HEK293 (cell line): ENCODE measurements at regions not wholly inside any gene's neighbourhood (a gene's known extent, or its start where the extent isn't known, plus 50 kb on each side); places are given as distances from the start of the nearest gene placed in this dataset.
A peak's percentile ranks its signal among the peaks of the same experiment; 100 is the strongest.
"Not testable (repeated sequence)": the region's sequence is repeated elsewhere in the genome, so short reads cannot be mapped to it uniquely, and the experiment has no call there.

ENCODE experiments used
- CTCF ChIA-PET: fragments of 350-600 bp; formaldehyde crosslinking; extraction: SDS; loops from one replicate; lab custom pipeline; 2021; ENCODE audit warnings: antibody characterized with exemption; lab: Yijun Ruan, JAX
- POLR2A ChIA-PET: fragments of 300-600 bp; formaldehyde crosslinking; extraction: SDS; loops from one replicate; lab custom pipeline; 2020; ENCODE audit warnings: antibody characterized with exemption, inconsistent platforms; lab: Yijun Ruan, JAX
- H3K27ac ChIP-seq: fragments of 200-500 bp; sonication (Bioruptor generic); 2 replicates; pipeline ENCODE4 v1.5.1; 2014; ENCODE audit warnings: low read depth, low read length, control low read depth, inconsistent platforms; ENCODE audit errors: extremely low read depth
- H3K36me3 ChIP-seq, 2 experiments: fragments of 200-500 bp in 1 of 2; sonication (Bioruptor generic) in 1 of 2; 1 replicate in 1 of 2; 2 replicates in 1 of 2; pipeline ENCODE4 v1.5.1; 2014 to 2017; ENCODE audit warnings: inconsistent platforms in 2 of 2, low read length in 2 of 2; ENCODE audit not compliant: control insufficient read depth in 2 of 2, insufficient read depth in 1 of 2
- H3K4me1 ChIP-seq: fragments of 200-500 bp; sonication (Bioruptor generic); 2 replicates; pipeline ENCODE4 v1.5.1; 2014; ENCODE audit warnings: mild to moderate bottlenecking, low read length, inconsistent platforms; ENCODE audit not compliant: control insufficient read depth, insufficient read depth
- H3K4me3 ChIP-seq: 2 replicates; pipeline ENCODE4 v1.5.1; 2011; ENCODE audit warnings: low read depth, mild to moderate bottlenecking, control low read depth, low read length, moderate library complexity
- H3K9me3 ChIP-seq: fragments of 200-500 bp; sonication (Bioruptor generic); 2 replicates; pipeline ENCODE4 v1.5.1; 2014; ENCODE audit warnings: low read depth, low read length, inconsistent platforms; ENCODE audit not compliant: control insufficient read depth, insufficient read depth
- GLIS1 ChIP-seq: fragments of 450-650 bp; formaldehyde crosslinking; IDR thresholded peaks from 2 replicates; pipeline ENCODE4 v1.5.1; 2016; ENCODE audit warnings: missing biosample characterization, missing genetic modification characterization
- HOXC10 ChIP-seq: sonication (generic); formaldehyde crosslinking; IDR thresholded peaks from 2 replicates; pipeline ENCODE4 v1.8.1; 2023; ENCODE audit warnings: mild to moderate bottlenecking, missing genetic modification reagents
- KLF1 ChIP-seq: fragments of 450-650 bp; formaldehyde crosslinking; IDR thresholded peaks from 2 replicates; pipeline ENCODE4 v1.5.1; 2016; ENCODE audit warnings: missing biosample characterization, missing genetic modification characterization
- SP7 ChIP-seq: fragments of 450-650 bp; formaldehyde crosslinking; IDR thresholded peaks from 2 replicates; pipeline ENCODE4 v1.5.1; 2016; ENCODE audit warnings: missing biosample characterization, missing genetic modification characterization
- YY1 ChIP-seq: fragments of 450-650 bp; formaldehyde crosslinking; IDR thresholded peaks from 2 replicates; pipeline ENCODE4 v1.5.1; 2018; ENCODE audit warnings: missing biosample characterization, missing genetic modification characterization
- ZFHX2 ChIP-seq: fragments of 450-650 bp; formaldehyde crosslinking; conservative IDR thresholded peaks from 2 replicates; pipeline ENCODE4 v1.5.1; 2016; ENCODE audit warnings: missing biosample characterization, missing genetic modification characterization
- ZNF121 ChIP-seq: fragments of 450-650 bp; formaldehyde crosslinking; IDR thresholded peaks from 2 replicates; pipeline ENCODE4 v1.5.1; 2016; ENCODE audit warnings: missing biosample characterization, missing genetic modification characterization
- ZNF223 ChIP-seq: fragments of 450-650 bp; formaldehyde crosslinking; IDR thresholded peaks from 2 replicates; pipeline ENCODE4 v1.5.1; 2016; ENCODE audit warnings: missing biosample characterization, missing genetic modification characterization
- ZNF311 ChIP-seq: fragments of 450-650 bp; formaldehyde crosslinking; IDR thresholded peaks from 2 replicates; pipeline ENCODE4 v1.5.1; 2017; ENCODE audit warnings: missing biosample characterization, missing genetic modification characterization, borderline replicate concordance
- ZNF335 ChIP-seq: fragments of 450-650 bp; formaldehyde crosslinking; conservative IDR thresholded peaks from 2 replicates; pipeline ENCODE4 v1.5.1; 2016; ENCODE audit warnings: missing biosample characterization, missing genetic modification characterization
- ZNF433 ChIP-seq: fragments of 450-650 bp; formaldehyde crosslinking; IDR thresholded peaks from 2 replicates; pipeline ENCODE4 v1.5.1; 2016; ENCODE audit warnings: missing biosample characterization, missing genetic modification characterization, low read depth
- TF ChIP-seq, protein P1 (sequence below): fragments of 450-650 bp; formaldehyde crosslinking; IDR thresholded peaks from 2 replicates; pipeline ENCODE4 v1.5.1; 2016; ENCODE audit warnings: missing biosample characterization, missing genetic modification characterization
- TF ChIP-seq, protein P2 (sequence below): fragments of 450-650 bp; formaldehyde crosslinking; IDR thresholded peaks from 2 replicates; pipeline ENCODE4 v1.5.1; 2017; ENCODE audit warnings: missing biosample characterization, missing genetic modification characterization
- TF ChIP-seq, protein P3 (sequence below): fragments of 450-650 bp; formaldehyde crosslinking; IDR thresholded peaks from 2 replicates; pipeline ENCODE4 v1.5.1; 2016; ENCODE audit warnings: missing biosample characterization, missing genetic modification characterization, low read depth

DNA sequence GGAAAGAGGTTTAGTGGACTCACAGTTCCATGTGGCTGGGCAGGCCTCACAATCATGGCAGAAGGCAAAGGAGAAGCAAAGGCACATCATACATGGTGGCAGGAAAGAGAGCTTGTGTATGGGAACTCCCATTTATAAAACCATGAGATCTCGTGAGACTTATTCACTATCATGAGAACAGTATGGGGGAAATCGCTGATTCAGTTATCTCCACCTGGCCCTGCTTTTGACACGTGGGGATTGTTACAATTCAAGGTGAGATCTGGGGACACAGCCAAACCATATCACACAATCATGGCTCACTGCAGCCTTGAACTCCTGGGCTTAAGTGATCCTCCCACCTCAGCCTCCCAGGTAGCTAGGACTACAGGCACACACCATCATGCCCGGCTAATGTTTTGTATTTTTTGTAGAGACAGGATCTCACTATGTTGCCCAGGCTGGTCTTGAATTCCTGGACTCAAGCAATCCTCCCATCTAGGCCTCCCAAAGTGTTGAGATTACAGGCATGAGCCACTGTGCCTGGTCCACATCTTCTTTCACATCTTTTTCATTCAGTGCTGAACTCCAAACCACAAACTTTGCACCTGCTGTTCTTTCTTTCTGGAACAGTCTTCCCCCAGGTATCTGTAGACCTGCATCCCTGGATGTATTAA lies 194.2 kb downstream of the ZFP64 start:
- TF ChIP-seq ZNF121, result peak; percentile 67; the same call in 1 of the 2 replicates
- POLR2A ChIA-PET, H3K4me3 ChIP-seq: not testable (repeated sequence)

DNA sequence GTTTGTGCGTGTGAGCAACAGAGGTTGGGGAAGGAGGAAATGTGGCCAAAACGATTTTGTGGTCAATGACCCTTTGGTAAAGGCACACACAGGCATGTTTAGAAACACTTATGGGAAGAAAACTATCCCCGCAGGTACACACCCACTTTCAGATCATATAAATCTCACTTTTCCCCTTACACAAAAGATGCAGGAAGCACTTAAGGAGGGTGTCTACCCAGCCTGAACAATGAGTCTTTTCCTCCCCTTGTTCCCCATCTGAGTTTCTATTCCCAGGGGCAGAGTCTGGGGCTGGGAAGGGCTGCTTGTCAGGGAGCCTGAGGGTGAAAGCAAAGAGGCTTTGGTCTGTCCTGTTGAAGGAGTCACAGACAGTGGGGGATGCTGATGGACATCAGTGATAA lies 193.2 kb upstream of the SALL4 start:
- no peak for TF ChIP-seq ZNF311
- TF ChIP-seq, protein P1, sequence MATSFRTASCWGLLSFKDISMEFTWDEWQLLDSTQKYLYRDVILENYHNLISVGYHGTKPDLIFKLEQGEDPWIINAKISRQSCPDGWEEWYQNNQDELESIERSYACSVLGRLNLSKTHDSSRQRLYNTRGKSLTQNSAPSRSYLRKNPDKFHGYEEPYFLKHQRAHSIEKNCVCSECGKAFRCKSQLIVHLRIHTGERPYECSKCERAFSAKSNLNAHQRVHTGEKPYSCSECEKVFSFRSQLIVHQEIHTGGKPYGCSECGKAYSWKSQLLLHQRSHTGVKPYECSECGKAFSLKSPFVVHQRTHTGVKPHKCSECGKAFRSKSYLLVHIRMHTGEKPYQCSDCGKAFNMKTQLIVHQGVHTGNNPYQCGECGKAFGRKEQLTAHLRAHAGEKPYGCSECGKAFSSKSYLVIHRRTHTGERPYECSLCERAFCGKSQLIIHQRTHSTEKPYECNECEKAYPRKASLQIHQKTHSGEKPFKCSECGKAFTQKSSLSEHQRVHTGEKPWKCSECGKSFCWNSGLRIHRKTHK, result no peak
- TF ChIP-seq, protein P2, sequence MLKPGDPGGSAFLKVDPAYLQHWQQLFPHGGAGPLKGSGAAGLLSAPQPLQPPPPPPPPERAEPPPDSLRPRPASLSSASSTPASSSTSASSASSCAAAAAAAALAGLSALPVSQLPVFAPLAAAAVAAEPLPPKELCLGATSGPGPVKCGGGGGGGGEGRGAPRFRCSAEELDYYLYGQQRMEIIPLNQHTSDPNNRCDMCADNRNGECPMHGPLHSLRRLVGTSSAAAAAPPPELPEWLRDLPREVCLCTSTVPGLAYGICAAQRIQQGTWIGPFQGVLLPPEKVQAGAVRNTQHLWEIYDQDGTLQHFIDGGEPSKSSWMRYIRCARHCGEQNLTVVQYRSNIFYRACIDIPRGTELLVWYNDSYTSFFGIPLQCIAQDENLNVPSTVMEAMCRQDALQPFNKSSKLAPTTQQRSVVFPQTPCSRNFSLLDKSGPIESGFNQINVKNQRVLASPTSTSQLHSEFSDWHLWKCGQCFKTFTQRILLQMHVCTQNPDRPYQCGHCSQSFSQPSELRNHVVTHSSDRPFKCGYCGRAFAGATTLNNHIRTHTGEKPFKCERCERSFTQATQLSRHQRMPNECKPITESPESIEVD, result 0 out of 2 replicates have a peak, but pooled peaks have one; percentile 32
- H3K4me3 ChIP-seq, result no peak overlapping the region
- no peaks in the 10 kb centered on the region for H3K4me1 ChIP-seq
- CTCF ChIA-PET, result no interaction called here
- POLR2A ChIA-PET, result no interaction called here
- H3K36me3 ChIP-seq, result no peaks in the 10 kb centered on the region
- no peak overlapping the region for H3K27ac ChIP-seq
- H3K9me3 ChIP-seq, result no peaks in the 10 kb centered on the region

More for the DNA sequence above, 194.2 kb downstream of the ZFP64 start:
- H3K4me1 ChIP-seq, H3K36me3 ChIP-seq, H3K9me3 ChIP-seq, H3K27ac ChIP-seq: not testable (repeated sequence)
- CTCF ChIA-PET, result interaction anchor here (0.7 kb wide), 1 partner anchor 45 kb away, joined by 5 read pairs; no protein-coding TSS in a partner anchor

DNA sequence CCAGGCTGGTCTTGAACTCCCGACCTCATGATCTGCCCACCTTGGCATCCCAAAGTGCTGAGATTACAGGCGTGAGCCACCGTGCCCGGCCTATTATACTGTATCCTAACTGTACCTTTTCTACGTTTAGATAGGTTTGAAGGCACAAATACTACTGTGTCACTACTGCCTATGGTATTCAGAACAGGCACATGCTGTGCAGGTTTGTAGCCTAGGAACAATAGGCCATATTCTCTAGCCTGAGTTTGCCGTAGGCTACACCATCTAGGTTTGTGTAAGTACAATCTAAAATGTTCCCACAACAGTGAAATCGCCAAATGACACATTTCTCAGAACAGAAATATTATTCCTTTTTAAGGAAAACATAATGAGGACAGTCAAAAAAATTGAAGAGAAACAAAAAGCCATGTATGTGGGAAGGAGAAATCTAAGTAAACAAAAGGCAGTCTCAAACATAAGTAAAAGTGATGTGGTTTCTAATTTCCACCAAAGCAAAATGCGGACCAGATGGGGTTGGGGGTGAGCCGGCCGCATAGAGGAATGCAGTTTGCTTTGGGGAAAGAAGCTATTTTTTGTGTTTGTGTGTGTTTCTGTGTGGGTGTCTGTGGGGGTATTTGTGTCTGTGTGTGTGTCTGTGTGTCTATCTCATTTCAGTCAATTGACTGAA lies 192.6 kb upstream of the SALL4 start:
- H3K36me3 ChIP-seq, result no peaks in the 10 kb centered on the region
- ChIA-PET POLR2A (no interaction called here), CTCF (no interaction called here)
- no peak overlapping the region for H3K4me3 ChIP-seq
- TF ChIP-seq ZFHX2 (tag by site-specific recombination) (0 out of 2 replicates have a peak, but pooled peaks have one; percentile 11), ZNF223 (tag by site-specific recombination) (no peak)
- no peaks in the 10 kb centered on the region for H3K4me1 ChIP-seq
- H3K27ac ChIP-seq, result no peak overlapping the region
- H3K9me3 ChIP-seq, result no peaks in the 10 kb centered on the region

DNA sequence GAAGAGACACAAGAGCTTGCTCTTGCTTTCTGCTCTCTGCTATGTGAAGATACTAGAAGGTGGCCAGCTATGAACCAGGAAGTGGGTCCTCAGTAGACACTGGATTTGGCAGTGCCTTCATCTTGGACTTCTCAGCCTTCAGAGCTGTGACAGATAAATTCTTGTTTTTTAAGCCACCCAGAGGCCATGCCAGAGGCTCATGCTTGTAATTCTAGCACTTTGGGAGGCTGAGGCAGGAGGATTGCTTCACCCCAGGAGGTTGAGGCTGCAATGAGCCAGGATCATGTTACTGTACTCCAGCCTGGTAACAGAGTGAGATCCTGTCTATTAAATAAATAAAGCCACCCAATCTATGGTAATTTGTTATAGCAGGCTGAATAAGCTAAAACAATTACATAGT lies 185.5 kb upstream of the SALL4 start:
- ChIA-PET POLR2A (interaction anchor here (0.6 kb wide), 1 partner anchor 967 kb away, joined by 5 read pairs; no protein-coding TSS in a partner anchor), CTCF (interaction anchor here (0.7 kb wide), 1 partner anchor 16 kb away, joined by 4 read pairs; no protein-coding TSS in a partner anchor)
- H3K27ac ChIP-seq, result no peak overlapping the region
- H3K36me3 ChIP-seq, result no peaks in the 10 kb centered on the region
- H3K4me3 ChIP-seq, result no peak overlapping the region
- TF ChIP-seq GLIS1 (tag by site-specific recombination), result 0 out of 2 replicates have a peak, but pooled peaks have one; percentile 21
- 0 out of 2 replicates have a peak, but pooled peaks have one; percentile 2 for TF ChIP-seq KLF1 (tag by site-specific recombination)
- no peak for TF ChIP-seq ZNF433
- no peaks in the 10 kb centered on the region for H3K9me3 ChIP-seq
- H3K4me1 ChIP-seq, result peaks cover 4% of the 10 kb centered on the region; the same call in 1 of the 2 replicates

DNA sequence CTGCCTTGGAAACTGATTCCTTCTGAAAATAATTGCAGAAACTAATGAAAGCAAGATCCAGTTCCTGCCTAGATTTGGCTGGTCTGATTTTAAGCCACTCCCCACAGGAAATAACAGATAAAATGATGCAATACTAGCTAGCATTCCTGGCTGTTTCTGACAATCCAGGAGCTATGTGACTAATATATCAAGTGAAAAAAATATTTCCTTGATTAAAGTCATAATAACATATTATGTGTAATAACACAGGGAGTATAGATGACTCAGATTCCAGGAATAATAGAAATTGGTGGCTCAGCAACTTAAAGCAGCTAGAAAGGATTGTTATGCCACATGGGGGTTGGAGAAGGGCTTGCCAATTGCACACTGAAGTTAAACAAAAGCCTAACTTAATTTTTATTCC lies 182.7 kb upstream of the SALL4 start:
- peaks cover 4% of the 10 kb centered on the region; the same call in 1 of the 2 replicates for H3K4me1 ChIP-seq
- no peak overlapping the region for H3K4me3 ChIP-seq
- POLR2A ChIA-PET, result interaction anchor here (0.6 kb wide), 1 partner anchor 38 kb away, joined by 3 read pairs; no protein-coding TSS in a partner anchor
- no peak overlapping the region for H3K27ac ChIP-seq
- CTCF ChIA-PET, result interaction anchor here (0.6 to 1.6 kb wide), 3 partner anchors 8 to 144 kb away, joined by 3 to 5 read pairs (median 3); no protein-coding TSS in a partner anchor
- no peaks in the 10 kb centered on the region for H3K9me3 ChIP-seq
- H3K36me3 ChIP-seq, result no peaks in the 10 kb centered on the region
- TF ChIP-seq, protein P2, result peak; percentile 85
- TF ChIP-seq HOXC10 (CRISPR knock-in tag), result no peak
- TF ChIP-seq SP7, result peak; percentile 75; the same call in 1 of the 2 replicates
- TF ChIP-seq, protein P3, sequence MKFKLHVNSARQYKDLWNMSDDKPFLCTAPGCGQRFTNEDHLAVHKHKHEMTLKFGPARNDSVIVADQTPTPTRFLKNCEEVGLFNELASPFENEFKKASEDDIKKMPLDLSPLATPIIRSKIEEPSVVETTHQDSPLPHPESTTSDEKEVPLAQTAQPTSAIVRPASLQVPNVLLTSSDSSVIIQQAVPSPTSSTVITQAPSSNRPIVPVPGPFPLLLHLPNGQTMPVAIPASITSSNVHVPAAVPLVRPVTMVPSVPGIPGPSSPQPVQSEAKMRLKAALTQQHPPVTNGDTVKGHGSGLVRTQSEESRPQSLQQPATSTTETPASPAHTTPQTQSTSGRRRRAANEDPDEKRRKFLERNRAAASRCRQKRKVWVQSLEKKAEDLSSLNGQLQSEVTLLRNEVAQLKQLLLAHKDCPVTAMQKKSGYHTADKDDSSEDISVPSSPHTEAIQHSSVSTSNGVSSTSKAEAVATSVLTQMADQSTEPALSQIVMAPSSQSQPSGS, result peak; percentile 33; the same call in 1 of the 2 replicates
- TF ChIP-seq ZNF335 (tag by site-specific recombination), result peak; percentile 35; the same call in 1 of the 2 replicates
- TF ChIP-seq YY1 (tag by site-specific recombination), result no peak
